HEK293 (cell line): ENCODE measurements at regions not wholly inside any gene's neighbourhood (a gene's known extent, or its start where the extent isn't known, plus 50 kb on each side); places are given as distances from the start of the nearest gene placed in this dataset.

Experiments
- CTCF ChIA-PET: fragments of 350-600 bp; formaldehyde crosslinking; extraction: SDS; loops from one replicate; lab custom pipeline; 2021; ENCODE audit warnings: antibody characterized with exemption; lab: Yijun Ruan, JAX
- POLR2A ChIA-PET: fragments of 300-600 bp; formaldehyde crosslinking; extraction: SDS; loops from one replicate; lab custom pipeline; 2020; ENCODE audit warnings: antibody characterized with exemption, inconsistent platforms; lab: Yijun Ruan, JAX
- H3K27ac ChIP-seq: fragments of 200-500 bp; sonication (Bioruptor generic); 2 replicates; pipeline ENCODE4 v1.5.1; 2014; ENCODE audit warnings: low read depth, low read length, control low read depth, inconsistent platforms; ENCODE audit errors: extremely low read depth
- H3K36me3 ChIP-seq, 2 experiments: fragments of 200-500 bp in 1 of 2; sonication (Bioruptor generic) in 1 of 2; 1 replicate in 1 of 2; 2 replicates in 1 of 2; pipeline ENCODE4 v1.5.1; 2014 to 2017; ENCODE audit warnings: inconsistent platforms in 2 of 2, low read length in 2 of 2; ENCODE audit not compliant: control insufficient read depth in 2 of 2, insufficient read depth in 1 of 2
- H3K4me1 ChIP-seq: fragments of 200-500 bp; sonication (Bioruptor generic); 2 replicates; pipeline ENCODE4 v1.5.1; 2014; ENCODE audit warnings: mild to moderate bottlenecking, low read length, inconsistent platforms; ENCODE audit not compliant: control insufficient read depth, insufficient read depth
- H3K4me3 ChIP-seq: 2 replicates; pipeline ENCODE4 v1.5.1; 2011; ENCODE audit warnings: low read depth, mild to moderate bottlenecking, control low read depth, low read length, moderate library complexity
- H3K9me3 ChIP-seq: fragments of 200-500 bp; sonication (Bioruptor generic); 2 replicates; pipeline ENCODE4 v1.5.1; 2014; ENCODE audit warnings: low read depth, low read length, inconsistent platforms; ENCODE audit not compliant: control insufficient read depth, insufficient read depth
- BCL11A ChIP-seq: fragments of 450-650 bp; formaldehyde crosslinking; IDR thresholded peaks from 2 replicates; pipeline ENCODE4 v1.5.1; 2016; ENCODE audit warnings: low read depth, missing biosample characterization, missing genetic modification characterization
- HOXA7 ChIP-seq: sonication (generic); formaldehyde crosslinking; IDR thresholded peaks from 2 replicates; pipeline ENCODE4 v1.8.1; 2022; ENCODE audit warnings: missing genetic modification reagents, borderline replicate concordance
- HOXC10 ChIP-seq: sonication (generic); formaldehyde crosslinking; IDR thresholded peaks from 2 replicates; pipeline ENCODE4 v1.8.1; 2023; ENCODE audit warnings: mild to moderate bottlenecking, missing genetic modification reagents
- KLF9 ChIP-seq: fragments of 450-650 bp; formaldehyde crosslinking; IDR thresholded peaks from 2 replicates; pipeline ENCODE4 v1.5.1; 2016; ENCODE audit warnings: missing biosample characterization, missing genetic modification characterization, low read depth
- OVOL3 ChIP-seq: fragments of 450-650 bp; formaldehyde crosslinking; IDR thresholded peaks from 2 replicates; pipeline ENCODE4 v1.5.1; 2016; ENCODE audit warnings: missing biosample characterization, missing genetic modification characterization
- PRDM1 ChIP-seq: fragments of 450-650 bp; formaldehyde crosslinking; IDR thresholded peaks from 2 replicates; pipeline ENCODE4; 2016; ENCODE audit warnings: missing biosample characterization, missing genetic modification characterization
- WT1 ChIP-seq: fragments of 450-650 bp; formaldehyde crosslinking; IDR thresholded peaks from 2 replicates; pipeline ENCODE4 v1.5.1; 2016; ENCODE audit warnings: missing biosample characterization, missing genetic modification characterization
- ZBTB1 ChIP-seq: fragments of 450-650 bp; formaldehyde crosslinking; IDR thresholded peaks from 2 replicates; pipeline ENCODE4 v1.5.1; 2016; ENCODE audit warnings: missing biosample characterization, missing genetic modification characterization
- ZFP3 ChIP-seq: fragments of 450-650 bp; formaldehyde crosslinking; IDR thresholded peaks from 2 replicates; pipeline ENCODE4 v1.5.1; 2016; ENCODE audit warnings: low read depth, missing biosample characterization, missing genetic modification characterization
- ZNF121 ChIP-seq: fragments of 450-650 bp; formaldehyde crosslinking; IDR thresholded peaks from 2 replicates; pipeline ENCODE4 v1.5.1; 2016; ENCODE audit warnings: missing biosample characterization, missing genetic modification characterization
- ZNF169 ChIP-seq: fragments of 450-650 bp; formaldehyde crosslinking; IDR thresholded peaks from 2 replicates; pipeline ENCODE4 v1.5.1; 2016; ENCODE audit warnings: missing biosample characterization, missing genetic modification characterization
- ZNF2 ChIP-seq: fragments of 450-650 bp; formaldehyde crosslinking; IDR thresholded peaks from 2 replicates; pipeline ENCODE4 v1.5.1; 2016; ENCODE audit warnings: missing biosample characterization, missing genetic modification characterization
- ZNF248 ChIP-seq: fragments of 450-650 bp; formaldehyde crosslinking; IDR thresholded peaks from 2 replicates; pipeline ENCODE4 v1.5.1; 2017; ENCODE audit warnings: missing biosample characterization, missing genetic modification characterization
- ZNF302 ChIP-seq: fragments of 450-650 bp; formaldehyde crosslinking; IDR thresholded peaks from 2 replicates; pipeline ENCODE4 v1.5.1; 2016; ENCODE audit warnings: missing biosample characterization, missing genetic modification characterization, low read depth
- ZNF37A ChIP-seq: fragments of 450-650 bp; IDR thresholded peaks from 2 replicates; pipeline ENCODE4 v1.5.1; 2018; ENCODE audit warnings: missing biosample characterization, missing genetic modification characterization
- ZNF391 ChIP-seq: fragments of 450-650 bp; formaldehyde crosslinking; IDR thresholded peaks from 2 replicates; pipeline ENCODE4 v1.5.1; 2016; ENCODE audit warnings: low read depth, missing biosample characterization, missing genetic modification characterization, borderline replicate concordance
- ZNF433 ChIP-seq: fragments of 450-650 bp; formaldehyde crosslinking; IDR thresholded peaks from 2 replicates; pipeline ENCODE4 v1.5.1; 2016; ENCODE audit warnings: missing biosample characterization, missing genetic modification characterization, low read depth
- ZNF473 ChIP-seq: fragments of 450-650 bp; formaldehyde crosslinking; IDR thresholded peaks from 2 replicates; pipeline ENCODE4 v1.5.1; 2017; ENCODE audit warnings: missing biosample characterization, missing genetic modification characterization
- ZNF514 ChIP-seq: fragments of 450-650 bp; formaldehyde crosslinking; IDR thresholded peaks from 2 replicates; pipeline ENCODE4 v1.5.1; 2016; ENCODE audit warnings: missing biosample characterization, missing genetic modification characterization
- ZNF585B ChIP-seq: fragments of 450-650 bp; formaldehyde crosslinking; IDR thresholded peaks from 2 replicates; pipeline ENCODE4 v1.5.1; 2016; ENCODE audit warnings: missing biosample characterization, missing genetic modification characterization
- ZNF660 ChIP-seq: fragments of 450-650 bp; IDR thresholded peaks from 2 replicates; pipeline ENCODE4 v1.5.1; 2018; ENCODE audit warnings: missing biosample characterization, mild to moderate bottlenecking, missing genetic modification characterization
- ZNF664 ChIP-seq: fragments of 450-650 bp; formaldehyde crosslinking; IDR thresholded peaks from 2 replicates; pipeline ENCODE4 v1.5.1; 2016; ENCODE audit warnings: missing biosample characterization, missing genetic modification characterization
- ZNF76 ChIP-seq: fragments of 450-650 bp; formaldehyde crosslinking; IDR thresholded peaks from 2 replicates; pipeline ENCODE4; 2016; ENCODE audit warnings: low read depth, missing biosample characterization, missing genetic modification characterization, borderline replicate concordance
- ZNF776 ChIP-seq: fragments of 450-650 bp; formaldehyde crosslinking; IDR thresholded peaks from 2 replicates; pipeline ENCODE4 v1.5.0; 2017; ENCODE audit warnings: missing biosample characterization, missing genetic modification characterization, borderline replicate concordance
- ZNF785 ChIP-seq: fragments of 450-650 bp; formaldehyde crosslinking; IDR thresholded peaks from 2 replicates; pipeline ENCODE4 v1.5.1; 2016; ENCODE audit warnings: missing biosample characterization, missing genetic modification characterization
- ZNF792 ChIP-seq: fragments of 450-650 bp; formaldehyde crosslinking; IDR thresholded peaks from 2 replicates; pipeline ENCODE4 v1.5.1; 2016; ENCODE audit warnings: missing biosample characterization, missing genetic modification characterization
- ZNF830 ChIP-seq: fragments of 450-650 bp; IDR thresholded peaks from 2 replicates; pipeline ENCODE4 v1.5.0; 2018; ENCODE audit warnings: missing biosample characterization, missing genetic modification characterization, low read depth, mild to moderate bottlenecking, moderate library complexity
- ZNF837 ChIP-seq: fragments of 450-650 bp; formaldehyde crosslinking; IDR thresholded peaks from 2 replicates; pipeline ENCODE4 v1.5.1; 2016; ENCODE audit warnings: missing biosample characterization, missing genetic modification characterization
- ZSCAN18 ChIP-seq: fragments of 450-650 bp; formaldehyde crosslinking; IDR thresholded peaks from 2 replicates; pipeline ENCODE4 v1.5.1; 2016; ENCODE audit warnings: missing biosample characterization, missing genetic modification characterization
- TF ChIP-seq, protein P1 (sequence below): sonication (generic); formaldehyde crosslinking; IDR thresholded peaks from 2 replicates; pipeline ENCODE4 v1.8.1; 2022; ENCODE audit warnings: mild to moderate bottlenecking, moderate library complexity, missing genetic modification reagents

DNA sequence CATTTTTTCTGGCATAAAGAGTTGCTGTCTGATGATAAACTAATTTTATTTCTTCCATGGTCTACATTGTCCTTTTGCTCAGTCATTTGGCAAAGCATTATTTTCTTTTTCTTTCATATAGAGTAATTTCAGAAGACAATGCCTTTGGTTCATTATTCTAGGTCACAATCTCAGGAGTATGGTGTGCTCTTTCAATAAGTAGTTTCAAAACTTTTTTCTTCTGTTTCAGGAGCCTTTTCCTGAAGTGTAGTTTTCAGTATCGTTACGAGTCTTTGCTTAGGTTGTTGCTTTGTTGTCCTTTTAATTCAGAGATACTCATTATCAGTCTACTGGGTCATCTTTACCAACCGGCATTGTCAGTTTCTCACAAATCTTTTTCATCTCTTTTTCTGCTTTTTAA lies 100.4 kb upstream of the GPC1 start:
- TF ChIP-seq ZBTB1 (no peak), PRDM1 (no peak), HOXC10 (no peak), BCL11A (tag by site-specific recombination) (no peak), ZNF660 (no peak), ZNF830 (no peak), ZNF391 (no peak), ZNF473 (no peak), ZNF792 (no peak)
- ChIA-PET CTCF (no interaction called here), POLR2A (no interaction called here)
- Histone ChIP-seq H3K9me3 (no peaks in the 10 kb centered on the region), H3K4me1 (no peaks in the 10 kb centered on the region), H3K27ac (no peak overlapping the region), H3K36me3 (no peaks in the 10 kb centered on the region), H3K4me3 (no peak overlapping the region)

DNA sequence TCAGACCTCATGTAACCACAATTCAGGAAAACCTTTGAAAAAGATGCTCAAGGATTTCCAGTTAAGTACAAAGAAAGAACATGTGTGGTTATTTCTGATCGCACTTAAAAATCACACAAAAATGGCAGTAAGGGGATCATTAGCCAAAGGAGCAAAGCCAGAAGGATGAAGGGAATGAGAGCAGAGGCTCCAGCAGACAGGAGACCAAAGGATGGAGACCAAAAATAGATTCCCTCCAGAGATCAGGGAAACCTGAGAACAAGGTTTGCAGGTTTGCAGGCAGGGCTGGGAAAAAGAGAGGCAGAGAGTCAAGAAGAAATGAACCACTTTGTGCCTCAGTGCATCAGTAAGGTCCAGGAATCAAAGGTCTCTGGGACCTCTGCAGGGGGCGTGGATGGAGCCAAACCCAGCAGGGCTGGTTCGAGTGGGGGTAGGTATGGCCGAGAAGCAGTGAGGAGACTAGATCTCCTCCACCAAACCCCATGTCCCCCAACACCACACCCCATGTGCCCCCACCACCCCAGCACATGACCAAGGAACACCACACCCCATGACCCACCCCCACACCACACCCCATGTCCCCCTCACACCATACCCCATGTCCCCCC lies 98.5 kb upstream of the GPC1 start:
- Histone ChIP-seq H3K9me3 (no peaks in the 10 kb centered on the region), H3K36me3 (no peaks in the 10 kb centered on the region), H3K4me1 (no peaks in the 10 kb centered on the region), H3K27ac (no peak overlapping the region), H3K4me3 (no peak overlapping the region)
- ChIA-PET POLR2A (no interaction called here), CTCF (no interaction called here)
- TF ChIP-seq ZNF785 (tag by site-specific recombination) (no peak), ZNF585B (tag by site-specific recombination) (no peak), ZNF514 (tag by site-specific recombination) (no peak), KLF9 (tag by site-specific recombination) (no peak), ZNF121 (tag by site-specific recombination) (no peak), HOXA7 (CRISPR knock-in tag) (no peak), ZNF664 (tag by site-specific recombination) (no peak), ZNF169 (tag by site-specific recombination) (no peak), ZNF837 (no peak)

DNA sequence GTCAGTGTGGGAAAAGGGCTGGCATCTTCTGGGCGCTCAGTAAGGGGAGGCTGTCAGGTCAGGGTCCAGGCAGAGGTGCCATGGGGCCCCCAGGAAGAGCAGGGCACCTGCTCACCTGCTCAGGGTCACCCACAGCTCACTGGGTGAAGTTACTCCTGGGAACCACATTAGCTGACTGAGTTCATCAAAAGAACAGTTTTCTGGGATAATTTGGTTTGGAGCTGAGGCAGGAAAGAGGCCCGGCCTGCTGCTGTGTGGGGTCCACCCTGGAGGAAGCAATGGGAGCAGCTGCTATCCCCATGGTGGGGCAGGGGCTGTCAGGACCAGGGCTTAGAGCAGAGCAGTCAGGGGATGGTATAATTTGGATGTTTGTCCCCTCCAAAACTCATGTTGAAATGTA lies 97.2 kb upstream of the GPC1 start:
- Histone ChIP-seq H3K4me3 (no peak overlapping the region), H3K27ac (no peak overlapping the region), H3K36me3 (no peaks in the 10 kb centered on the region), H3K4me1 (no peaks in the 10 kb centered on the region), H3K9me3 (no peaks in the 10 kb centered on the region)
- CTCF ChIA-PET, result interaction anchor here (0.7 kb wide), 1 partner anchor 277 kb away, joined by 3 read pairs; no protein-coding TSS in a partner anchor
- POLR2A ChIA-PET, result no interaction called here
- TF ChIP-seq ZFP3 (tag by site-specific recombination) (no peak), WT1 (no peak), ZNF76 (tag by site-specific recombination) (no peak), ZNF433 (tag by site-specific recombination) (no peak), ZNF776 (tag by site-specific recombination) (no peak), ZNF248 (tag by site-specific recombination) (no peak), OVOL3 (tag by site-specific recombination) (no peak), ZNF2 (tag by site-specific recombination) (no peak), ZNF302 (tag by site-specific recombination) (no peak), ZNF37A (no peak), ZSCAN18 (tag by site-specific recombination) (no peak)
- TF ChIP-seq, protein P1, sequence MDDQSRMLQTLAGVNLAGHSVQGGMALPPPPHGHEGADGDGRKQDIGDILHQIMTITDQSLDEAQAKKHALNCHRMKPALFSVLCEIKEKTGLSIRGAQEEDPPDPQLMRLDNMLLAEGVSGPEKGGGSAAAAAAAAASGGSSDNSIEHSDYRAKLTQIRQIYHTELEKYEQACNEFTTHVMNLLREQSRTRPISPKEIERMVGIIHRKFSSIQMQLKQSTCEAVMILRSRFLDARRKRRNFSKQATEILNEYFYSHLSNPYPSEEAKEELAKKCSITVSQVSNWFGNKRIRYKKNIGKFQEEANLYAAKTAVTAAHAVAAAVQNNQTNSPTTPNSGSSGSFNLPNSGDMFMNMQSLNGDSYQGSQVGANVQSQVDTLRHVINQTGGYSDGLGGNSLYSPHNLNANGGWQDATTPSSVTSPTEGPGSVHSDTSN (CRISPR knock-in tag), result no peak
